ENCODE measurements at regions not wholly inside any gene's neighbourhood (a gene's known extent, or its start where the extent isn't known, plus 50 kb on each side); places are given as distances from the start of the nearest gene placed in this dataset.

DNA sequence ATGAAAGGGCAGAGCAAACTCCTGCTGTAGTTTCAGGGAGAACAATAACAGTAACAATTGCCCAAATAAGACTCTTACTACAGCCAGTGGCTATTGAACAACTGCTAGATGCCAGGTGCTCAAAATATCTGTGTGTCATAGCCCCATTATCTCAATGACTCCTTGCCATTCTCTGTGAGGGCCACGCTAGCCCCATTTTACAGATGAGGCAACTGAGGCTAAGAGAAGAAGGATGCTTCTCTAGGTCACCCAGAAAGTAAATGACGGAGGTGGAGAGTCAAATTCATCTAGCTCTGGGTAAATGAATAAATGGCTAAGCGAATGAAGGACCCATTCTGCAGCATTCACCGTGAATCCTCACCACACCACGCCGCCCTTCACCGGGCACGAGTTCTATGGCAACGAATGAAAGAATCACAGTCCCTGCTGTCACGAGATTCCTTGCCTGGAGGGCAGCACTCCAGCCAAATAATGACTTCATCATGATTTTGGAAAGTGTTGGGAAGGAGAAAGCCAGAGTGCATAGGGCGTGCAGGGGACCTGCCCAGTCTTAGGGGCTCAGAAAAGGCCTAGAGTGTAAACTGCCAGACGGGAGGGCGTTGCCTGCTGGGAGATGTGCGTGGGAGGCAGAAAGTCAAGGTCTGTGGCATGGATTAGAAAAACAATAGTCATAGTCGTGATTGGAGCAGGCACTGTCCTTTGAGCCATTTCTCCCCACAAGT, 147.2 kb downstream of the C9orf50 start:
- TF ChIP-seq, protein P1, sequence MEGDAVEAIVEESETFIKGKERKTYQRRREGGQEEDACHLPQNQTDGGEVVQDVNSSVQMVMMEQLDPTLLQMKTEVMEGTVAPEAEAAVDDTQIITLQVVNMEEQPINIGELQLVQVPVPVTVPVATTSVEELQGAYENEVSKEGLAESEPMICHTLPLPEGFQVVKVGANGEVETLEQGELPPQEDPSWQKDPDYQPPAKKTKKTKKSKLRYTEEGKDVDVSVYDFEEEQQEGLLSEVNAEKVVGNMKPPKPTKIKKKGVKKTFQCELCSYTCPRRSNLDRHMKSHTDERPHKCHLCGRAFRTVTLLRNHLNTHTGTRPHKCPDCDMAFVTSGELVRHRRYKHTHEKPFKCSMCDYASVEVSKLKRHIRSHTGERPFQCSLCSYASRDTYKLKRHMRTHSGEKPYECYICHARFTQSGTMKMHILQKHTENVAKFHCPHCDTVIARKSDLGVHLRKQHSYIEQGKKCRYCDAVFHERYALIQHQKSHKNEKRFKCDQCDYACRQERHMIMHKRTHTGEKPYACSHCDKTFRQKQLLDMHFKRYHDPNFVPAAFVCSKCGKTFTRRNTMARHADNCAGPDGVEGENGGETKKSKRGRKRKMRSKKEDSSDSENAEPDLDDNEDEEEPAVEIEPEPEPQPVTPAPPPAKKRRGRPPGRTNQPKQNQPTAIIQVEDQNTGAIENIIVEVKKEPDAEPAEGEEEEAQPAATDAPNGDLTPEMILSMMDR (IDR thresholded peaks at IDR 0.05; ENCODE audit: low read depth, low read length) = no peak
- TF ChIP-seq EZH2phosphoT487 (IDR thresholded peaks at IDR 0.05; ENCODE audit: low read depth) = no peak
